ENCODE measurements at regions not wholly inside any gene's neighbourhood (a gene's known extent, or its start where the extent isn't known, plus 50 kb on each side); places are given as distances from the start of the nearest gene placed in this dataset.
"Not testable (repeated sequence)": the region's sequence is repeated elsewhere in the genome, so short reads cannot be mapped to it uniquely, and the experiment has no call there.

DNA sequence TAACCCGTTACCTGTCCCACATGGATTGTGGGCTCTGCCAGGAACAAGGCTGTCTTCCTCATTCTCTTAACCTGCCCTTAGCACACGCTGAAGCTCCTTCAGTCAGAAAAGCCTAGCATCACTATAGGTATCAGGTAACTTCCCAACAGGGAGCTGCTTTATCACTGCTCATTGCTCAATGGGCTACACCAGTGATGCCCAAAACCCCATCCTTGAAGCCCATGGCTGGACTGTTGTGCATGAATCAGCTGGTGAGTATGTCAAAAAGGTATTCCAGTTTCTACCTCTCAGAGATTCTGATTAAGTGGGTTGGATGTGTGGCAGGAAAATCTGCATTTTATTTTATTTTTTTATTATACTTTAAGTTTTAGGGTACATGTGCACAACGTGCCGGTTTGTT, 362.2 kb downstream of the LRATD1 start:
- DNase-seq = no peak

DNA sequence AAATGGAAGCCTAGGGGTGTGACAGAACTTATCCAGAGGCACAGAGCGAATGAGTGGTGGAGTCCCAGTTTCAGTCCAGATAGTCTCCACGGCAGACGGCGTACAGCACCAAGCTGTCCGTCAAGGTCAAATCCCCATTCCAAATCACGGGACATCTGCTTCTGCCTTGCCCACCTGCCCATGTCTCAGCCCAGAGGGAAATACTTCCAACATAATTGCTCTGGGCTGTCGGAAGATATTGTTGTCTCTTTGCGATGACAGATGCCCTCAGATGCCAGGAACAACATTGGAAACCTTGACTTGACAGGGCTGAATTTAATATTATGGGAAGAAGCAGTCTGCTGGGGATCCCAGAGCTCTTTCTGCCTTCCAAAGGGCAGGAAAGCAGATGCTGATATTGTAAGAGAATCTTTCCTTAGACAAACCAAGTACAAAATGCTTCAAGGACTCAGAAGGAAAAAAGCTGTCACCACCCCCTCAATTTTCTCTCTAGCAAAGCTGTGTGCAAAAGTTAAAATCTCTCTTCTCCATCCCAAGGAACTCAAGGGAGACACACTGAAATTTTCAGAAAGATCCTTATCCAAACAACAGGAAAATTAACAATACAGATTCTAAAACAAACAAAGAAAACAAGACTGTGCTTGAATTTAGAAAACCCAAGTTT, 364.0 kb downstream of the LRATD1 start:
- DNase-seq = no peak

DNA sequence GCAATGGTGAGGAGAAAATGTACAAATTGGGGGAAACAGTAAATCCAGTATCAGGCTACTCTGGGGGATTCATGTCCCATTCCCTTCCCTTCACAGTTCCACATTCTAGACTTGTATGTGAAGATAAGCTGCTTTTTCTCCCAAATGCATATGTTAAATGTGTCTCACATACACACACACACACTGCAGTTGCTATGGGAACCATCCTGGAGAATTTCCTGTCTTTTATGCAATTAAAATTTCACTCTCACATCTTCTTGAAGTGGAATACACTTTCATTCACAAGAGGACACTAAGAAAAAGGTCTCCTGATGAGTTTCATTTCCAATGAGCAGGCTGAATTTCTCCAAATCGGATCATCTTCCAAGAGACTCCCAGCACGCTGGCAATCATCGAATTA, 366.0 kb downstream of the LRATD1 start:
- DNase-seq = peak; percentile 16

DNA sequence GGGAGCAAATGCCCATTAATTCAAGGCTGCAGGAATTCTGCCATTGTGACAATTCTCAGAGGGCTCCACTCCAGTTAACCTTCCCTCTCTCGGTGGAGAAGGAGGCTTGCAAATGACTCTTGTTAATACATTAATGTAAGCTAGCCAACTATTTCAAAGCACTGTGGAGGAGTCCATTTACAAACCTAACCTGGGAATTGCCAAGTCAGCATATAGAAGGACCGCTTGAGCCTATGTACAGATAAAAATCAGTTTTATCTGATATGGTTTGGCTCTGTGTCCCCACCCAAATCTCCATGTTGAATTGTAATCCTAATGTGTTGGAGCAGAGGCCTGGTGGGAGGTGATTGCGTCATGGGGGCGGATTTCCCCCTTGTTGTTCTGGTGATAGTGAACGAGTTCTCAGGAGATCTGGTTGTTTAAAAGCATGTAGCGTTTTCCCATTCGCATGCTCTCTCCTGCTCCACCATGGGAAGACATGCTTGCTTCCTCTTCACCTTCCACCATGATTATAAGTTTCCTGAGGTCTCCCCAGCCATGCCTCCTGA, 366.7 kb downstream of the LRATD1 start:
- no peak for DNase-seq

DNA sequence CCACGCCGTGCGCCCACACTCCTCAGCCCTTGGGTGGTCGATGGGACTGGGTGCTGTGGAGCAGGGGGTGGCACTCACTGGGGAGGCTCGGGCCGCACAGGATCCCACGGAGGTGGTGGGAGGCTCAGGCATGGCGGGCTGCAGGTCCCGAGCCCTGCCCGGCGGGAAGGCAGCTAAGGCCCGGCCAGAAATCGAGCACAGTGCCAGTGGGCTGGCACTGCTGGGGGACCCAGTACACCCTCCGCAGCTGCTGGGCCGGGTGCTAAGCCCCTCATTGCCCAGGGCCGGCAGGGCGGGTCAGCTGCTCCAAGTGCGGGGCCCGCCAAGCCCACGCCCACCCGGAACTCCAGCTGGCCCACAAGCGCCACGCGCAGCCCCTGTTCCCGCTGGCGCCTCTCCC, 370.0 kb downstream of the LRATD1 start:
- DNase-seq = not testable (repeated sequence)

DNA sequence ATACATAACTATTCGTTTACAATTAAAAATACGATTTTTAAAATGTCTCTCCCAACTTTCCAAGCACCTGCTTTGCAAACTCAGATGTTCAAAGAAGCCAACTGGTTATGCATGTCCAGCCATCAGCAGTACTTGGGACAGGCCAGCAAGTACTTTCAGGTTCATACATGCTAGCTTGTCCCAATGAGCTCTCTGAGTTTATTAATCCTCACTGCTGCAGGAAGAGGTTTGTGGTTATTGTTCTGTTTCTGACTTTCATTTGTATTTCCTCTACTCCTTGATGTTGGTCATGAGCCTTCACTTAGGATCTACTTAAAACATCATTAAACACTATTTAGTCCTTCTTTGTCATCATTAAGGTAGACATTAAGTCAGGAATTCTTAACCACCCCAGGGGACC, 374.1 kb downstream of the LRATD1 start:
- DNase-seq = no peak

DNA sequence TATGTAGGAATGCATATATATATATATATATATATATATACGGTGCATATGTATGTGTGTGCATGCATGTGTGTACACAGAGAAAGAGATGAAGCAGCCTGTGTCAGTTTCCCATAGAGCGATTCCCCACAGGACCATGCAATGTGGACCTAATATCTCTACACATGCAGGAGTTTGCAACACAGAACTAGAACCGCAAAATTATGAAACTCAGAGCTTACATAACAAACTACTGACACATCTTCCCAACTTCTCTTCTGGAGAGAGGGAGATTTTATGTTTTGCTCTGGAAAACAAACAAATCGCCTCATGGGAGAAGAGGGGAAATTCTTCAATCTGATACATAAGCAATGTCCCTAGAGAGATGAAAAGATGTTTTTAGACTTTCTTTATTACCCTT, 377.2 kb downstream of the LRATD1 start:
- no peak for DNase-seq

DNA sequence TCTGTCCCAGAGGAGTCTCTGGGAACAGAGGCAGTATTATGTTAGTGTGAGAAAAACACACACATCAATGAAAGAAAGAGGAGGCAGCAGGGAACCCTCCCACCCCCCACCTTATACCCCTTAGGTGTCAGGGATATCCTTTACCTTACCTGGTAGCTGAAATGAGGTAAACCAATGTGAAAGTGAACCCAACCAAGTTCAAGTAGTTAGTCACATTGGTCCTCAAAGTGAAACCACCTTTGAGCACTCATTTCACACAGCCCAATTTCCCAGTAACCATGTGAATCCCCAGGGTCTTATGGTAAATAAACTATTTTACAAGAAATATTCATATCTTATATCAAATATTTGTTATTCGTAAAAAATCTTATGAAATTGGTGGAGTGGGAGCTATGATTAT, 377.8 kb downstream of the LRATD1 start:
- DNase-seq = no peak

DNA sequence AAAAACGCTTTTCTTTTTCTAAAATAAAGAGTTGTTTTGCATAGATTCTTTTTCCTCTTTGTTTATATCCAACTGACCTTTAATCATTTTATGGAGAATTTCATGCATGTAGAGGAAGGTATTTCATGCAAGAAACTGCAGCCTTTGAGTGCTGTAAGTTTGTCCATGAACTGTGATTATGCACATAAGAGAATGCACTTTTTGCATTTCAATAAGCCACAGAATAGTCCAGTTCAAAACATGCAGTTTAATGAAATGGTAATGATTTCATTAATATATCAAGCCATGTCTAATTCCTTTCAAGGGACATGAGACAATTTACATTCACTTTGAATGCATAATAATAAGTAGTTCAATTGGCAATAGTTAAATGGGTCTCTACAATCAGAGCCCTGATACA, 386.3 kb downstream of the LRATD1 start:
- DNase-seq = no peak

DNA sequence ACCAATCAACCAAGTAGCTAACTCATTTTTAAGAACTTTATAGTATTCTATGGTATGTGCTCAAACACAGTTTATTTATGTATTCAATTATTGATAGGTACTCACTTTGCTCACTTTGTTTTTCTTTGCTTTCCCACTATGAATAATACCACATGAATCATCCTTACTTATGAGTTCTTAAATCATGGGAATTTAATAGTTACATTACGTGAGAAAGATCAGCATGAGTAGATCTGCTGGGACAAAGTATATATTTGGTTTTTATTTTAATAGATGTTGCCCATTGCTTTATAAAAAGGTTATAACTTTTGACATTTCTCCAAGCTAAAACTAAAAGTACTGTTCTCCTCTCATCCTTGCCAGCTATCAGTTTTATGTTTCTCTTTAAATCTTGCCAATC, 390.7 kb downstream of the LRATD1 start:
- no peak for DNase-seq

DNA sequence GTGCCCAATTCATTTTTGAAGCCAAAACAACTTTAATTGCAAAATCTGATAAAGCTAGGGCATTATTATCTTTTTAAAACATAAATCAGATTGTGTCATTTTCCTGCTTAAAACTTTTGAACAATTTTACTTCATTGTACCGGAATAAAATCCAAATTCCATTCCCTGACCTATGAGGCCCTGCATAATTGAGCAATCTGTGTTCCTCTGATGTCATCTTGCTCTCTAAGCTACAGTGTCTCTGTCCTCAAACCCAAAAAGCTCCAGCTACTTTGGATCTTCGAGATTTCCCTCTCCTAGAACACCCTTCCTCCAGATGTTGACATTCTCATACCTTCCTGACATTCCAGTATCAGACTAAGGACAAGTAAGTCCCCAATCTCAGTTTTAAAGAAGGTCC, 395.9 kb downstream of the LRATD1 start:
- DNase-seq = no peak

DNA sequence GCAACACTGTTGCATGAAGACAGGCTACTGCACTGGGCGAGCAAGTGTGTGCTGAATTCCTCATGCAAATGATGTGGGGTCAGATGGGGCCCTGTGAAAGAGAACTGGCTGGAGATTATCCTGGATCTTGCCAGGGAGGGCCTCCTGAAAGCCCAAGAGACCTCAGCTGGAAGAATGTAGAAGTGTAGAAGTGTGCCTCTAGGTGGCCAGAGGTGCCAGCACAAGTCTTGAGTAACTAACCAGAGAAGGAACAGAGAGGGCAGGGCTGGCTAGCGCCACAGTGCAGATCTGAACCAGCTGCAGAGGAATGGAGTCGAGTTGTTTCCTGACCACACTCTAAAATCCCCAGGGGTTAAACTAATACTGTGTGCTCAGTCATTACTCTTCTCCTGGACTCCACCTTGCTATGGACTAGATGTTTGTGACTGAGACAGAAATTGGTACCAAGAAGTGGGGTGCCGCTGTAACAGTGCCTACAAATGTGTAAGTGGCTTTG, 399.3 kb downstream of the LRATD1 start:
- DNase-seq = no peak

DNA sequence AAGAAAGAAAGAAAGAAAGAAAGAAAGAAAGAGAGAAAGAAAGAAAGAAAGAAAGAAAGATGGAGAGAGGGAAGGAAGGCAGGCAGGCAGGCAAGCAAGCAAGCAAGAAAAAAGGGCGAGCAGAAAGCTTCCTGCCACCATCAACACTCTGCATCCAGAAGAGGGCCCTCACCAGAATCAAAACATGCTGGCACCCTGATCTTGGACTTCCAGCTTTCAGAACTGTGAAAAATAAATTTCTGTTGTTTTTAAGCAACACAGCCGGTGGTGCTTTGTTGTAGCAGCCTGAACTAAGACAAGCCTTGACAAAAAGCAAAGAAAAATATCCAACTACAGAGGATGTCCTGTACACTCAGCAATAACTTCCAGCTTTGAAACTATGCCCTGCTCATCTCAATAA, 401.7 kb downstream of the LRATD1 start:
- DNase-seq = no peak

DNA sequence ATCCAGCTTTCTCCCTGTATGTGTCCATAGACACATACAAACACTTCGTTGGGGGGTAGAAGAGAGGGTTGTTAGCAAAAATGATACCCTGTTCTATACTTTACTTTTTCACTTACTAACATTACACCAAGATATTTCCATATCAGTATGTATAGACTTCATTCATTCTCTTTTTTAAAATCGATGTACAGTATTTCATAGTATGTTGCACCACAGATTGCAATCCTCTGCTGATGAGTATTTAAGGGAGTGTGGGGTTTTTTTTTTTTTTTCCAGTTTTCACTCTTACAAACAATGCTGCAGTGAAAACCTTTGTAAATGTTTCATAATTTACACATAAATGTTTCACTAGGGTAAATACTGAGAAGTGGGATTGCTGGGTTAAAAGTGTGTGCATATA, 402.3 kb downstream of the LRATD1 start:
- DNase-seq = no peak

DNA sequence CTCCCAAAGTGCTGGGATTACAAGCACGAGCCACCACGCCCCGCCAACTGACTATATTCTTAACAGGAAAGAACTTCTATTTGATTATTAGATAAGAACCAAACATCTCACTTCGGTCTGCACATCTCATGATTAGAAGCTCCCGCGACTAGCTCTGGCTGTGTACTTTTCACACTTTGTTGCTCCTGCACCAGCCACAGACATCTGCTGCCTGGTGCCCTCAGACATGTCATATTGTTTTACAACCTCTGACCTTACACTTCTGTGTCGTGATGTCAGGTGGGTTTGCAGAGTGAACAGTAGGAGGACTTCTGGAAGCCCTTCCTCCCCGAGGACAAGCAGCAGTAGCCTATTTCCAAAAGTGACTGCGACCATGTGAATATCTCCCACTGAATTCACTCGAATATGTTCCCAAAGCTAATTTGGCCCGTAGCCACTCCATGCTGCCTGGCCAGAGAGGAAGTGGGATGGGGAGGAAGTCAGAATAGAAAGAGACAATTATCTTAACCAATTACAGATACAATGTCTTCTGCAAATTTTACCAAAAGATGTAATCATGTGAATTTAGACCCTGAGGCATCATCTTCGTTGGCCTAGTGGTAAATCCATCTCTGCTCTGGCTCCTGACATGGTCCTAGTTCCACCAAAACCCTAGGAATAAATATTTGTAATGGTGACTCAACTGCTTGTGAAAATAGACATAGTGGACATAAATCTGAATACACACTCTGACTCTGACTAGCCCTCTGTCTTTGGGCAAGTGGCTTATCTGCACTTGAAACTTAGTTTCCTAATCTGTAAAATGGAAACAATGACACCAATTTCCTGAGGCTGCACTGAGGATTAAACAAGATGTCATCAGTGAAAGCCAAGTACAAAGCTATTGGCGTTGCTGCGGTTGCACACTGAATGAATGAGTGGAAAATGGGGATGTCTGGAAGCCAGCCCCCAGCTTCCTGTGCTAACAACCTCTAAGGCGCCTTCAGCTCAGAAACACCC, 406.1 kb downstream of the LRATD1 start:
- peak; percentile 78 for DNase-seq

DNA sequence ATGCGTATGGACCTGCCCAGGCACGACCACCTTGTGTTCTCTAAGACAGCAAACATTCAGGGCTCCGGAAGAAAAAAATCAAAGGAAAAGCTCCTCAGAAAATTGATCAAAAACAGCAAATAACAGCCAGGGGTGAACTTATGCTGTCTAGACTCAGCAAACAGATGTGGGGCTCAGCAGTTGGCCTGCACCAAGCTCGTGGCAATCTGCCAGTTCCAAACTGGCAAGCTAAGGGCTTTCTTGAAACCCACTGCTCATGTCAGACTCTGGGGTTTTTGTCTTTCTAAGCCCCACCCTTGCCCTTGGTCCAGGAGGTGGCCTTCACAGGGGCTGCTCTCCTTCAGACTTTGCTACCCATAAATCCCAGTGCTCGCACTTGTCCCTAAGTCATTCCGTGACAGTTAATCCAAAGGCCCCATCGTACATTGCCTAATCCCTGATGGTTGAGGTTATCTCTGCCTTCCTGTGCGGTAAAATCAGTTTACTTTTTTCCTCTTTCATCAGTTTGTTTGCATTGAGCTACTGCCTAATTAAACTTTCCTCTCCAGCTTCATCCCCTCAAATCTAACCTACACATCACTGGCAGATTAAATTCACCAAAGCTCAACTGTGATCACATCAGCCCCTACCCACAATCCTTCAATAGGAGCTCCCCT, 408.0 kb downstream of the LRATD1 start:
- DNase-seq = peak; percentile 90

DNA sequence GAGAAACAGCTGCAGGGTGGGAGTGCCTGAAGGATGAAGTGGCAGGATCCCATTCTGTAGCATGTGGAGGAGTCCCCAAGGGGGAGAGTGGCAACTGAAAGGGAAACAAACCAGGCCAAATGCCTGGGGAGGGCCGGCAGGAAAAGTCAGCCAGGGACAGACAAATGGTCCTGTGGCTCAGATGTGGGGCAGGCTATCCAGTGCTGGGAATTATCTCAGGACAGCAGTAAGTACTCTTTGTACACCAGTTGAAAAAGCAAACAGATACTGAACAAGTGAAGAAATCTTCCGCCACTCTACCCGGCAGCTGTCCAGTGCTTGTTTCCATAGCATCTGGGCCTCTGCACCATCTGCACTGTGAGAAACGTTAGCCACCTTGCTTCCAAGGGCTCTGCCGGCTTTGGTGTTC, 408.9 kb downstream of the LRATD1 start:
- peak; percentile 74 for DNase-seq

DNA sequence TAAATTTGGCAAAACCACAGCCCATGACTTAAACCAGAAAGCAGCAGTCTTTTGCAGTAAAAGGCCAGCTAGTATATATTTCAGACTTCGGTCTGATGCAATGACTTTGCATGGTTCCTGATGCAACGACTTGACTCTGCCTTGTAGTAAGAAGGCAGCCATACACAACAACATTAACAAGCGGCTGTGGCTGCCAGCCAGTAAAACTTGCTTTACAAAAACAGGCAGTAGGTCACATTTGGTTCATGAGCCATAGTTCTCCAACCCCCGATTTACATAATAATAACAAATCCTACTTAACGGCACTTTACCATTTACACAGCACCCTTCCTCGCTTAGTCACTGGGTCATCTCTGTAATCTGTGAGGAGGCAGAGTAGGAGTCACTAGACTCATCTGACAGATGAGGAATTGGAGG, 410.3 kb downstream of the LRATD1 start:
- no peak for DNase-seq

DNA sequence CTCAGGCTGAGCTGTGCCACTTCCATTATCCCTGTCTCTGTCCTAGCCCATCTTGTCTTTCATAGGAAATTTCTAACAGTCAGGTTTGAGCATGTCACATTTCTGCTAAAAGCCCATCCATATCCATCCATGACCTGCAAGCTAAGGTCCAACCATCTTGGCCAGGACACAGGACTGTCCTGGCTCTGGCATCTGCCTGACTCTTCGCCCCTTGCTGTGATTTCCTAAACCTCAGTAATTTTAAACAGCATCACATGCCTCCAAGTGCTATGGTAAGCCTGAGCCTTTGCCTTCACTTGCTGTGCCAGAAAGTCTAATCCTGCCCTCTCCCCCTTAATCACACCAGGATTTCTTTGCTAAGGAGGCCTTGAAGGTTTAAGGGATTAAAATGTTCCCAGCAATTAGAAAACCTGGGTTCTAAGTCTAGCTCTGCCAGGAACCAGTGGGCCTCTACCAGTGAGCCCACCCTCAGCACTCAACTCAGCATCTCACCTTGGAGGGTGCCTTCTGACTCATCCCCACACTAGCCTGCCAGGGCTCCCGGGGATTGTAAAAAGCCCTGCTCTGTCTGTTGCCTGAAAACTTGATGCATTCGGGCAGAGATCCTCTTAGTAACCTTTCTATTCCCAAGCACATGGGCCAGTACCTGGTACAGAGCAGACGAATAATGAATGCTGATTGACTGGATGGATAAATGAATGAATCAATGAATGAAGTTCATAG, 411.0 kb downstream of the LRATD1 start:
- peak; percentile 3 for DNase-seq

DNA sequence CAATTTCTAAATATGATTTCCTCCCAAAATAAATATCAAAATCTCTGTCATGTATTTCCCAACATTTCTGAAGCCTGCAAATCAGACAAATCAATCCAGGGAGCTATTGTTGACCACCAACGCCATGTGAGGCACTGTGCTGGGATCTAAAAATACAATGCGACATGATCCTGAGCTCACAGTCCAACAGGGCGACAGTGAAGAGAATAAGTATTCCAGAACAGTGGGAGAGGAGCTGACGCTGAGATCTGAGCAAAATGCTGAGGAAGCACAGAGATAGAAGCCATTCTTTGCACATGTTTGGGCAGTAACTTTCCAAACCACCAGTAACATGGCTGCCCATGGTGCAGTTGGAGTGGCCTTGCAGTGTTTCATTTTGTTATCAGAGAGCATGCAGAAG, 412.5 kb downstream of the LRATD1 start:
- no peak for DNase-seq

DNA sequence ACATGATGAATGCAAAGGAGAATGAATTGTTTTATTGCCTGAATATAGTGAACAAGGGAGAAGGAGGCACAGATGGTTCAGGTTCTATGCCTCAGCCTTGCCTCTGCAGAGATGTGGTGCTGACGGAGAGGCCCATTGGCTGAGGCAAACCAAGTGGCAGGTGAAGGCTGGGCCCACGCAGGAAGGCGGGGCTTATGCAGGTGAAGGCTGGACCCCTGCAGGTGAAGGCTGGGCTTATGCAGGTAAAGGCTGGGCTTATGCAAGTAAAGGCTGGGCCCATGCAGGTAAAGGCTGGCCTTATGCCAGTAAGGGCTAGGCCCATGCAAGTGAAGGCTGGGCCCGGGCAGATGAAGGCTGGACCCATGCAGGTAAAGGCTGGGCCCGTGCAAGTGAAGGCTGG, 414.7 kb downstream of the LRATD1 start:
- peak; percentile 13 for DNase-seq

DNA sequence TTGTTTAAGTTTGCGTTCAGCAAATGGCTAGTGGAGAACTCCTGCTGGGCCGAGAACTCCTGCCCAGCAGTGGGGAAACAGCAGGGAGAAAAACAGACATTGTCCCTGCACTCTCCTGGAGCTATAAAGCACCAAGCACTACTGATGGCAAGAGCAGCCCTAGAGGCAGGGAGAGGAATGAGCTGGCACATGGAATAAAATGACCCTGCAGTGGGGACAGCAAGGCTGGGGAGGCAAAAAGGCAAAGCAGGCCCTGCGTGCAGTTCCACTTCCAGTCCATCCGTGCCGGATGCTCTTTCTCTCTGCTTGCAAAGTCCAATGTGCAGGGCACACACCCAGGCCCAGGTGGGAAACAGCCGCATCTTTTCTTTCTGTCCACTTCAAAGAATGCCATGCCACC, 415.5 kb downstream of the LRATD1 start:
- peak; percentile 9 for DNase-seq
